Epithelial cell of proximal tubule (primary cell): ENCODE measurements at regions not wholly inside any gene's neighbourhood (a gene's known extent, or its start where the extent isn't known, plus 50 kb on each side); places are given as distances from the start of the nearest gene placed in this dataset.
"Not testable (repeated sequence)": the region's sequence is repeated elsewhere in the genome, so short reads cannot be mapped to it uniquely, and the experiment has no call there.

Experiments used
- DNase-seq: peaks from one replicate; pipeline ENCODE4 v3.0.0-alpha.2; 2011; ENCODE audit warnings: low read depth
- H3K4me3 ChIP-seq: 2 replicates; pipeline ENCODE4 v1.5.1; 2011; ENCODE audit warnings: low read depth, mild to moderate bottlenecking, low read length
- CTCF ChIP-seq: conservative IDR thresholded peaks from 2 replicates; pipeline ENCODE4 v1.5.1; 2012; ENCODE audit warnings: low read depth, mild to moderate bottlenecking, low read length

- no peak overlapping the region for H3K4me3 ChIP-seq
- TF ChIP-seq CTCF = no peak
- DNase-seq = no peak
Observed at GRCh38 chr3:75188962-75189361, 475.2 kb upstream of the FRG2C start.

- TF ChIP-seq CTCF = peak; percentile 94
- DNase-seq = no peak
- H3K4me3 ChIP-seq = no peak overlapping the region
Observed at GRCh38 chr3:75192146-75192616, 471.9 kb upstream of the FRG2C start.

GRCh38 chr3:75193797-75194196 lies 470.3 kb upstream of the FRG2C start:
- TF ChIP-seq CTCF = no peak
- no peak for DNase-seq
- no peak overlapping the region for H3K4me3 ChIP-seq

GRCh38 chr3:75214332-75214731 lies 449.8 kb upstream of the FRG2C start:
- H3K4me3 ChIP-seq, DNase-seq: not testable (repeated sequence)

- no peak for TF ChIP-seq CTCF
- no peak for DNase-seq
- no peak overlapping the region for H3K4me3 ChIP-seq
Observed at GRCh38 chr3:75218577-75218976, 445.6 kb upstream of the FRG2C start.

- TF ChIP-seq CTCF = no peak
- no peak overlapping the region for H3K4me3 ChIP-seq
- no peak for DNase-seq
Observed at GRCh38 chr3:75220932-75221331, 443.2 kb upstream of the FRG2C start.

- H3K4me3 ChIP-seq = no peak overlapping the region
- no peak for TF ChIP-seq CTCF
- DNase-seq = no peak
Observed at GRCh38 chr3:75224412-75224811, 439.7 kb upstream of the FRG2C start.

- no peak for TF ChIP-seq CTCF
- no peak overlapping the region for H3K4me3 ChIP-seq
- DNase-seq = no peak
Observed at GRCh38 chr3:75232216-75232615, 431.9 kb upstream of the FRG2C start.
